ENCODE measurements at regions not wholly inside any gene's neighbourhood (a gene's known extent, or its start where the extent isn't known, plus 50 kb on each side); places are given as distances from the start of the nearest gene placed in this dataset.
"Not testable (repeated sequence)": the region's sequence is repeated elsewhere in the genome, so short reads cannot be mapped to it uniquely, and the experiment has no call there.

- Histone ChIP-seq H3K9me3 (peaks cover 0 to under 1% (median 0%) of the 10 kb centered on the region in 11 donors), H3K4me3 (no peak overlapping the region), H3K27me3 (no peaks in the 10 kb centered on the region), H3K4me1 (no peaks in the 10 kb centered on the region), H3K27ac (no peak overlapping the region), H3K36me3 (no peaks in the 10 kb centered on the region)
- ATAC-seq (no peak), DNase-seq (no peak)
- intact Hi-C loops (cut with DNase I): no loop called here
- no peak for TF ChIP-seq CTCF (IDR thresholded peaks at IDR 0.05)
- 91 to 96% methylated on average over 4 of the region's 4 CpGs for WGBS, 2 donors
These were observed 629.3 kb upstream of the NRP1 start for GRCh38 chr10:33963729-33964128.

GRCh38 chr10:33956322-33956721, 621.9 kb upstream of the NRP1 start:
- ATAC-seq; H3K4me3 ChIP-seq; H3K27me3 ChIP-seq; H3K4me1 ChIP-seq; intact Hi-C loops (cut with DNase I); H3K36me3 ChIP-seq; H3K9me3 ChIP-seq; H3K27ac ChIP-seq; DNase-seq: not testable (repeated sequence)
- WGBS, 2 donors: 85 to 93% methylated on average over 4 of the region's 4 CpGs

- no peak overlapping the region for H3K27ac ChIP-seq
- WGBS, 2 donors: 95 to 96% methylated on average over 1 of the region's 1 CpG
- no peaks in the 10 kb centered on the region for H3K4me1 ChIP-seq
- intact Hi-C loops (cut with DNase I): no loop called here
- no peak overlapping the region for H3K4me3 ChIP-seq
- no peak for TF ChIP-seq CTCF (IDR thresholded peaks at IDR 0.05)
- peaks cover 0 to 10% (median 0%) of the 10 kb centered on the region in 11 donors for H3K9me3 ChIP-seq
- ATAC-seq (no peak), DNase-seq (no peak)
- H3K36me3 ChIP-seq: no peaks in the 10 kb centered on the region
- H3K27me3 ChIP-seq: no peaks in the 10 kb centered on the region
These were observed 621.2 kb upstream of the NRP1 start for GRCh38 chr10:33955676-33956075.

DNA sequence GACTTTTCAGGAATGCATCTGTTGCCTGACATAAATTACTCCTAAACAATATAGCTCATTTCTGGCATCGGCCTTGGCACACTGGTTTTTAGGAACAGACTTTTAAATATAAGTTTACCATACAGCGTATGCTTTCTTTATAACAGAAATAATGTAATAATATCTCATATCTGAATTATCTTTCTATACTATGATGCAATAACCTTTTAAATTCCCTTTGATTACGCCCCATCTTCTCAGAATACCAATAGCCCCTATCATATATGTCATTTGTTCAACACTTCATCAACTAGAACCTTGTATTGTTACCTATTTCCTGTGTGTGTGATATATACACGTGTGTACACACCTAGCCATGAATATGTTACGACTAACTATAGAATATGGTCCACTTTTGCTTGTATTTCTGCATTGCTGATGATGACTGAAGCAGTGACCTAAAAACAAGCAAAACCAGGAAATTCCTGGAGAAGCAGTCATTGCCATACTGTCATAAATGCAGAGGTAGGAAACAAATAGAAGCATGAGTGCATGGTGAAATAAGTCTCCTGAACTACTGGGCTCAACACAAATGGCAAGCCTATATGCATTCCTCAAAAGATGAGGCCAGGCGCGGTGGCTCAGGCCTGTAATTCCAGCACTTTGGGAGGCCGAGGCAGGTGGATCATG, 618.4 kb upstream of the NRP1 start:
- no peaks in the 10 kb centered on the region for H3K36me3 ChIP-seq
- intact Hi-C loops (cut with DNase I): no loop called here
- H3K9me3 ChIP-seq: peaks cover 0 to 10% (median 0%) of the 10 kb centered on the region in 11 donors
- no peaks in the 10 kb centered on the region for H3K4me1 ChIP-seq
- DNase-seq: no peak
- no peak for ATAC-seq
- WGBS, 2 donors: 92 to 97% methylated on average over 8 of the region's 8 CpGs
- no peaks in the 10 kb centered on the region for H3K27me3 ChIP-seq
- no peak overlapping the region for H3K27ac ChIP-seq
- H3K4me3 ChIP-seq: no peak overlapping the region
- no peak for TF ChIP-seq CTCF (IDR thresholded peaks at IDR 0.05)

DNA sequence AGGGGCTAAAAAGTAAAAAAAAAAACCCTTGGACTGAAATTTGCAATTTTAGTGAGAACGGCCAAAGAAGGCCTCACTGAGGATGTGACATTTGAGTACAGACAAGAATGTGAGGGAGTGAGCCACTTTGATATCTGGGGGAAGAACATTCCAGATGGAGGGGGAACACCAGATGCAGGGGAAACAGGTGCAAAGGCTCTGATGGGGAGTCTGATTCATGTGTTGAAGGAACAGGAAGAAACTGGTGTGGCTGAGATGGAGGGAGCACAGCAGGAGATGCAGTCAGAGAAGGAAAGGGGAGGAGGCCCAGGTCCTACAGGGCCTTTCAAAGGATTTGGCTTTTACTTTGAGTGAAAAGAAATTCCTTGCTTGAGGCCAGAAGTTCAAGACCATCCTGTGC, 615.7 kb upstream of the NRP1 start:
- H3K4me3 ChIP-seq: no peak overlapping the region
- intact Hi-C loops (cut with DNase I): no loop called here
- no peak for TF ChIP-seq CTCF (IDR thresholded peaks at IDR 0.05)
- no peaks in the 10 kb centered on the region for H3K9me3 ChIP-seq
- 76 to 91% methylated on average over 1 of the region's 1 CpG for WGBS, 2 donors
- ATAC-seq (no peak), DNase-seq (no peak)
- no peak overlapping the region for H3K27ac ChIP-seq
- H3K36me3 ChIP-seq: no peaks in the 10 kb centered on the region
- H3K27me3 ChIP-seq: no peaks in the 10 kb centered on the region
- no peaks in the 10 kb centered on the region for H3K4me1 ChIP-seq
